Osteocyte (in vitro differentiated cells): ENCODE measurements at regions not wholly inside any gene's neighbourhood (a gene's known extent, or its start where the extent isn't known, plus 50 kb on each side); places are given as distances from the start of the nearest gene placed in this dataset.

ENCODE experiments used
- DNase-seq: peaks from one replicate; pipeline ENCODE4 v3.0.0; 2021; ENCODE audit warnings: mixed read lengths; ENCODE audit not compliant: unreplicated experiment; ENCODE audit errors: extremely low spot score
- H3K27ac Mint-ChIP-seq: one replicate; pipeline ENCODE4 v1.8.0; 2021; ENCODE audit warnings: mild to moderate bottlenecking, mixed read lengths; ENCODE audit not compliant: unreplicated experiment
- H3K27me3 Mint-ChIP-seq: one replicate; pipeline ENCODE4 v1.8.0; 2021; ENCODE audit warnings: mixed read lengths; ENCODE audit not compliant: unreplicated experiment
- H3K36me3 Mint-ChIP-seq: one replicate; pipeline ENCODE4 v1.8.0; 2021; ENCODE audit warnings: mixed read lengths; ENCODE audit not compliant: unreplicated experiment
- H3K4me1 Mint-ChIP-seq: one replicate; pipeline ENCODE4 v1.8.0; 2021; ENCODE audit warnings: mixed read lengths; ENCODE audit not compliant: unreplicated experiment
- H3K4me3 Mint-ChIP-seq: one replicate; pipeline ENCODE4 v1.8.0; 2021; ENCODE audit warnings: mild to moderate bottlenecking, moderate library complexity, mixed read lengths; ENCODE audit not compliant: unreplicated experiment
- H3K9me3 Mint-ChIP-seq: one replicate; pipeline ENCODE4 v1.8.0; 2021; ENCODE audit warnings: mixed read lengths; ENCODE audit not compliant: unreplicated experiment
- TF ChIP-seq, protein P1 (sequence below): fragments of 200-600 bp; sonication (generic); IDR thresholded peaks from 2 replicates; pipeline ENCODE4 v1.5.0; 2021; ENCODE audit warnings: antibody characterized with exemption, mild to moderate bottlenecking, moderate library complexity

- Mint-ChIP-seq H3K36me3 (no peaks in the 10 kb centered on the region), H3K9me3 (peaks cover 30% of the 10 kb centered on the region), H3K27me3 (no peaks in the 10 kb centered on the region), H3K4me1 (no peaks in the 10 kb centered on the region), H3K27ac (no peak overlapping the region), H3K4me3 (no peak overlapping the region)
- TF ChIP-seq, protein P1, sequence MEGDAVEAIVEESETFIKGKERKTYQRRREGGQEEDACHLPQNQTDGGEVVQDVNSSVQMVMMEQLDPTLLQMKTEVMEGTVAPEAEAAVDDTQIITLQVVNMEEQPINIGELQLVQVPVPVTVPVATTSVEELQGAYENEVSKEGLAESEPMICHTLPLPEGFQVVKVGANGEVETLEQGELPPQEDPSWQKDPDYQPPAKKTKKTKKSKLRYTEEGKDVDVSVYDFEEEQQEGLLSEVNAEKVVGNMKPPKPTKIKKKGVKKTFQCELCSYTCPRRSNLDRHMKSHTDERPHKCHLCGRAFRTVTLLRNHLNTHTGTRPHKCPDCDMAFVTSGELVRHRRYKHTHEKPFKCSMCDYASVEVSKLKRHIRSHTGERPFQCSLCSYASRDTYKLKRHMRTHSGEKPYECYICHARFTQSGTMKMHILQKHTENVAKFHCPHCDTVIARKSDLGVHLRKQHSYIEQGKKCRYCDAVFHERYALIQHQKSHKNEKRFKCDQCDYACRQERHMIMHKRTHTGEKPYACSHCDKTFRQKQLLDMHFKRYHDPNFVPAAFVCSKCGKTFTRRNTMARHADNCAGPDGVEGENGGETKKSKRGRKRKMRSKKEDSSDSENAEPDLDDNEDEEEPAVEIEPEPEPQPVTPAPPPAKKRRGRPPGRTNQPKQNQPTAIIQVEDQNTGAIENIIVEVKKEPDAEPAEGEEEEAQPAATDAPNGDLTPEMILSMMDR, result no peak
- DNase-seq, result no peak
Observed at GRCh38 chr1:4590756-4591155, 63.7 kb upstream of the AJAP1 start.

GRCh38 chr1:4591926-4592325, 62.5 kb upstream of the AJAP1 start:
- no peak overlapping the region for H3K27ac Mint-ChIP-seq
- TF ChIP-seq, protein P1, result no peak

GRCh38 chr1:4593106-4593505, 61.3 kb upstream of the AJAP1 start:
- Mint-ChIP-seq H3K36me3 (no peaks in the 10 kb centered on the region), H3K9me3 (peaks cover 15% of the 10 kb centered on the region), H3K4me1 (no peaks in the 10 kb centered on the region), H3K27me3 (no peaks in the 10 kb centered on the region), H3K4me3 (no peak overlapping the region), H3K27ac (no peak overlapping the region)
- TF ChIP-seq, protein P1, result no peak
- DNase-seq, result no peak

More at GRCh38 chr1:4591926-4592325, 62.5 kb upstream of the AJAP1 start:
- H3K4me1 Mint-ChIP-seq, result no peaks in the 10 kb centered on the region
- H3K4me3 Mint-ChIP-seq, result no peak overlapping the region
- DNase-seq, result no peak
- peaks cover 20% of the 10 kb centered on the region for H3K9me3 Mint-ChIP-seq
- H3K27me3 Mint-ChIP-seq, result no peaks in the 10 kb centered on the region
- H3K36me3 Mint-ChIP-seq, result no peaks in the 10 kb centered on the region

GRCh38 chr1:4594286-4594991, 60.0 kb upstream of the AJAP1 start:
- Mint-ChIP-seq H3K9me3 (peaks cover 9% of the 10 kb centered on the region), H3K27me3 (no peaks in the 10 kb centered on the region), H3K27ac (no peak overlapping the region), H3K4me3 (no peak overlapping the region), H3K4me1 (no peaks in the 10 kb centered on the region), H3K36me3 (no peaks in the 10 kb centered on the region)
- TF ChIP-seq, protein P1, result no peak
- DNase-seq, result no peak

- DNase-seq, result no peak
- Mint-ChIP-seq H3K27me3 (no peaks in the 10 kb centered on the region), H3K27ac (no peak overlapping the region), H3K4me1 (no peaks in the 10 kb centered on the region), H3K9me3 (peaks cover 7% of the 10 kb centered on the region), H3K36me3 (no peaks in the 10 kb centered on the region), H3K4me3 (no peak overlapping the region)
- TF ChIP-seq, protein P1, result no peak
Observed at GRCh38 chr1:4595341-4596225, 58.8 kb upstream of the AJAP1 start.
